WTC11 (cell line): ENCODE measurements at regions not wholly inside any gene's neighbourhood (a gene's known extent, or its start where the extent isn't known, plus 50 kb on each side); places are given as distances from the start of the nearest gene placed in this dataset.

Experiments used
- ARID4B ChIP-seq: sonication (generic); formaldehyde crosslinking; IDR thresholded peaks from 2 replicates; pipeline ENCODE4 v1.8.0; 2023; ENCODE audit warnings: missing genetic modification reagents, mild to moderate bottlenecking, borderline replicate concordance
- ATF6 ChIP-seq: sonication (generic); formaldehyde crosslinking; IDR thresholded peaks from 2 replicates; pipeline ENCODE4 v1.8.1; 2023; ENCODE audit warnings: mild to moderate bottlenecking, missing genetic modification reagents
- CTCF ChIP-seq: fragments of 200-600 bp; IDR thresholded peaks from 2 replicates; pipeline ENCODE4 v1.8.0; 2022; ENCODE audit warnings: antibody characterized with exemption
- EMX1 ChIP-seq: fragments of 250-450 bp; sonication (Bioruptor Pico); IDR thresholded peaks from 2 replicates; pipeline ENCODE4 v1.8.0; 2021; ENCODE audit warnings: mild to moderate bottlenecking
- ESRRA ChIP-seq: sonication (generic); formaldehyde crosslinking; IDR thresholded peaks from 2 replicates; pipeline ENCODE4 v1.8.1; 2022; ENCODE audit warnings: mild to moderate bottlenecking, missing genetic modification reagents, borderline replicate concordance
- MAX ChIP-seq: sonication (generic); formaldehyde crosslinking; IDR thresholded peaks from 2 replicates; pipeline ENCODE4 v1.8.0; 2022; ENCODE audit warnings: mild to moderate bottlenecking, missing genetic modification reagents
- NFATC4 ChIP-seq: fragments of 250-450 bp; sonication (Bioruptor Pico); IDR thresholded peaks from 2 replicates; pipeline ENCODE4 v1.9.0; 2021; ENCODE audit warnings: mild to moderate bottlenecking
- PRDM15 ChIP-seq: sonication (generic); formaldehyde crosslinking; IDR thresholded peaks from 2 replicates; pipeline ENCODE4 v1.8.0; 2022; ENCODE audit warnings: missing genetic modification reagents
- SP1 ChIP-seq: sonication (generic); formaldehyde crosslinking; conservative IDR thresholded peaks from 2 replicates; pipeline ENCODE4 v1.8.1; 2022; ENCODE audit warnings: missing genetic modification reagents
- USF2 ChIP-seq: sonication (generic); formaldehyde crosslinking; IDR thresholded peaks from 2 replicates; pipeline ENCODE4 v1.8.1; 2023; ENCODE audit warnings: mild to moderate bottlenecking, missing genetic modification reagents, moderate library complexity

- TF ChIP-seq USF2 (no peak), EMX1 (CRISPR knock-in tag) (no peak), CTCF (no peak), SP1 (no peak), ATF6 (CRISPR knock-in tag) (no peak), NFATC4 (CRISPR knock-in tag) (no peak), ARID4B (CRISPR knock-in tag) (no peak), PRDM15 (CRISPR knock-in tag) (no peak), MAX (CRISPR knock-in tag) (no peak), ESRRA (no peak)
Measured at GRCh38 chr12:132403636-132404434, 74.4 kb upstream of the GALNT9 start.
